ENCODE measurements at regions not wholly inside any gene's neighbourhood (a gene's known extent, or its start where the extent isn't known, plus 50 kb on each side); places are given as distances from the start of the nearest gene placed in this dataset.

GRCh38 chr3:21055015-21055414 is 696.0 kb downstream of the ZNF385D start:
- TF ChIP-seq EP300 (IDR thresholded peaks at IDR 0.05), result no peak
- no peak for TF ChIP-seq CTCF (IDR thresholded peaks at IDR 0.05)
- no peak for TF ChIP-seq POLR2A (IDR thresholded peaks at IDR 0.05)
- no peak for TF ChIP-seq POLR2AphosphoS5 (IDR thresholded peaks at IDR 0.05)
